HG03097 (cell line): ENCODE measurements at regions not wholly inside any gene's neighbourhood (a gene's known extent, or its start where the extent isn't known, plus 50 kb on each side); places are given as distances from the start of the nearest gene placed in this dataset.
"Not testable (repeated sequence)": the region's sequence is repeated elsewhere in the genome, so short reads cannot be mapped to it uniquely, and the experiment has no call there.

Experiments
- ATAC-seq: cut with Tn5 transposase; IDR thresholded peaks from one replicate; pipeline ENCODE4 v1.9.1; 2021; ENCODE audit not compliant: unreplicated experiment, low FRiP score

DNA sequence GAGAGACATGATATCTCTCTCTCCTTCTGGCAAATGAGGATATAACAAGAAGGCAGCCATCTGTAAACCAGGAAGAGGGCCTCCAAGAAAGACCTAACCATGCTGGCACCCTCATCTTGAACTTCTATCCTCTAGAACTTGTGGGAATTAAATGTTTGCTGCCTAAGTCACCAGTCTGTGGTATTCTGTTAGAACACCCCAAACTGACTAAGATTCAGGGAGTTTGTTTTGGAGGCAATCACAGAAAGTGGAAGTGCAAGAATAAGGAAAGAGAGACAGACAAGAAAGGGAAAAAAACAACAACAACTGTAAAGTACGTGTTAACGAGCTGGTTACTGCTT is 114.5 kb upstream of the GOT2 start:
- ATAC-seq, result no peak

DNA sequence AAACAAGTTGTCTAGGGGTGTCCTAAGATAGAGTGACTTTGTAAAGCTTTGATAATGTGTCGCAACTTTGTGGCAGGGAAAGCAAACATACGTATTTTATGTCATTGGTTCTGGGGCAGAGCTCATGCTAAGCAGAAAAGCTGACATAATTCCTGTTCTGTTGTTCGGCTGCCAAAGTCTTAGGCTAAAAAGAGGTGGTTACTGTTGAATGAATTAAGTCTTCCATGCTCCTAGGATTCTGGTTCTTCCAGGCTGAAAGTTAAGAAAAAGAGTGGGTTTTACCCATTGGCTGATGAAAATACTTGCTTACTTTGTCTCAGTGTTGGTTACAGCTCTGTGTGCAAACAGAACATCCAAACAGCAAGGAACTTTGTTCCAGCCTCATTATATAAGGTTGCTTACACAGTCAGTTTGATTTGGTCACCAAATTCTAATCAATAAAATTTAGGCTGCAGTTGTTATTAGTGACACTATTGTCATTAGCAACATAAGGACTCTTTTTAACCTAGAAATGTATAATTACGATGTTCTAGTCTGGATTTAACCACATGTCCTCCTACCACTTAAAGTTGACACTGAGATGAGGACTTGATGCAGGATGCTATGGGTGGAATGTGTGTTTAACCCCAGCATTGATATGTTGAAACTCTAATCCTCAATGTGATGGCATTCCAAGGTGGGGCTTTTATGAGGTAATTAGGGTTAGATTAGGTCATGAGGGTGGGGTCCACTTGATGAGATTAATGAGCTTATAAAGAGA is 114.0 kb upstream of the GOT2 start:
- ATAC-seq, result no peak

DNA sequence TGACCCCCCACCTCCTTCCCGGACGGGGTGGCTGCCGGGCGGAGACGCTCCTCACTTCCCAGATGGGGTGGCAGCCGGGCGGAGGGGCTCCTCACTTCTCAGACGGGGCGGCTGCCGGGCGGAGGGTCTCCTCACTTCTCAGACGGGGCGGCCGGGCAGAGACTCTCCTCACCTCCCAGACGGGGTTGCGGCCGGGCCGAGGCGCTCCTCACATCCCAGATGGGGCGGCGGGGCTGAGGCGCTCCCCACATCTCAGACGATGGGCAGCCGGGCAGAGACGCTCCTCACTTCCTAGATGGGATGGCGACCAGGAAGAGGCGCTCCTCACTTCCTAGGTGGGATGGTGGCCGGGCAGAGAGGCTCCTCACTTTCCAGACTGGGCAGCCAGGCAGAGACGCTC is 112.1 kb upstream of the GOT2 start:
- ATAC-seq, result not testable (repeated sequence)

DNA sequence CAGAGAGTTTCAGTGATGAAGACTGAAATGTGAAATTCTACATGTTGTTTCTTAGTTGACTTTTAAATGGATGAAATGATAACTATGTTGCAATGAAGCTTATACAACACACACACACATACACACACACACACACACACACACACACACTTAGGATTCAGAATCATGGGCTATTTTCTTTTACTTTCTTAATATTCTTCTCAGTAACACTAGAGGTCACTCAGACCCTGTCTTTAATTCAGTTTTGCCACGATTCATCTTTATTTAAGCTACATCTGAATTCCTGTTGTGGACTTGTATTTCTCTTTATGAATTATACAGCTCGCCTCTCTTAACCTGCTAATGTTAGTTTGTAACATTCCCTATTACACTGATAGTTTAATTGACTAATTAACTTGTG is 109.6 kb upstream of the GOT2 start:
- no peak for ATAC-seq

DNA sequence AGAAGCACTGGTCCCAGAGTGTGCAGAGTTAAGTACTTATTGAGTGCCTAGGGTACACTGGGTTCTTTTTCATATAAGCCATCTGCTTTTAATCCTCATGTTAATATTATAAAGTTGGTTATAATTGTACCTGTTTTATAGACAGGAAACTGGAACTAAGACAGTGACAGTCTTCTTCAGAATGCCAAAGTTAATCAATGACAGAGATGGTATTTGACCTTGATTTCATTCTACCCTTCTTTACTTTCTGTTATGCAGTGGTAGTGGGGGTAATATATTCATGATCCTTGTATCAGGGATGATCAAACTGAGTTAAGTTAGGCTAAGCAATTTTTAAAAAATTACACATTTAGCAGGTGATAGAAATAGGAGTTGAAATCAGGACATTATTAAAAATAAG is 108.6 kb upstream of the GOT2 start:
- peak; percentile 67 for ATAC-seq

DNA sequence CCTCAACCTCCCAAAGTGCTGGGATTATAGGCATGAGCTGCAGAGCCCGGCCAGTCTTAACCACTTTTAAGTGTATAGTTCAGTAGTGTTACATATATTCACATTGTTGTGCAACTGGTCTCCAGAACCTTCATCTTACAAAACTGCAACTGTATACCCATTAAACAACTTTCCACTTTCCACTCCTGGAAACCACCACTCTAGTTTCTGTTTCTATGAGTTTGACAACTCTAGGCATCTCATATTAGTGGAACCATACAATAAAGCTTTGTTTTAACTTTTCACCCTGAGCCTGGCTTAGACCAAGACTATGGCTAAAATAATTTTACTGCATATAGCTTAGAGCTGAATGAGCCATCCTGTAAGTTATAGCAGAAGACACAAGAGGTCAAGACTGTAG is 108.0 kb upstream of the GOT2 start:
- ATAC-seq, result peak; percentile 48

DNA sequence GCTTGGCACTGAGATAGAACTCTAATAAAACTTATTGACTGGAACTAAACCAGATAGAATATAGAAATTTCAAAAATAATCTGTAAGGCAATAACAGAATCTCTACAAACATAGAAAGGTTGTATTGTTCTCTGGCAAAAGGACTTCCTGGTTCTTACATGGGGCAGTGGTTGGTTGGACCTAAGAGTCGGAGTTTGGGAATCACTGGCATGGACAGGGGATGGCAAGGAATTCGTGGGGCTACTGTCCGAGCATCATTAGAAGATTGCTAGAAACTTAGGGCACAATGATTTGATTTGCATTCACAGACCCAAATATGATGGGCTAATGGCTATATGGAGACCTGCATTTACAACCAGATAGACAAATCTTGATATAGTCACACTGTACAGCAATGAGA is 103.8 kb upstream of the GOT2 start:
- ATAC-seq, result no peak

DNA sequence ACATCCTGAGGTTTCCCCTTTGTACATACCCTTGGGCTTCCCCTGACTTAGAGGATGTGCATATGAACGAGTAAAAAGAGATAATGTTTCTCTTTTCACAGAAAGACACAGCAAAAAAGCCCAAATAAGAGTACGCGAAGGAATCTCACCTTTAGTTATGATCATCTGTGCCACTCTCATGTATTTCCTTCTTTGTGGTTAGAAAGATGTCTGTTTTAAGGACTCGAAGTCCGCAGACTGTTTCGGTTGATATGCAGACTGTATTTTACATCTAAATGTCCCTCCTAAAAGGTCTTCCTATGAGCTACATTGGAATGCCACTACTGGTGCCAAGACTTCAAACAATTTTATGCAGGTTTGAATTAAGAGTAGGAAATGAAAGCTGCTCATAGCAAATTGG is 102.3 kb upstream of the GOT2 start:
- no peak for ATAC-seq

DNA sequence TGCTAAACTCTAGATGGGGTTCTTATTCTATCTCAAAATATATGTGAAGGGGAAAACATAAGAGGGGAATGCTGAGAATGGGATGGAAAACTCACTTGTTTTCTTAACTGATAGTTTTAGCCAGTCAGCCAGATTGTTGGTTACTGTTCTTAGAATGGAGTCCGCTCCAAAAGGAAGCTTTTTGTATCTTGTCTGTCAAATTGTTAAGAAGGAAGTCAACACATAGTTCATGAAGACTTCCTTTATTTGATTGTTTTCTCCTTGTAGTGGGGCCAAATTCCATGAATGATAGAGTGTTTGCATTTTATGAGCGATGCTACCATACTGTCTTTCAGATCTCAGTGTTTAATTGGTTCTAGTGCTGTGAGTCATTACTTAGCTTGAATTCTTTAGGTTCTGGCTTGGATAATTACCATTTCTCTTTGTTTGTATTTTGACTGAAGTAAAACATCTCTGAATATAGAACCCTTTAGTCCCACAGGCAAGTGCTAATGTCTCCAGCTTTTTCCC is 98.3 kb upstream of the GOT2 start:
- ATAC-seq, result no peak

DNA sequence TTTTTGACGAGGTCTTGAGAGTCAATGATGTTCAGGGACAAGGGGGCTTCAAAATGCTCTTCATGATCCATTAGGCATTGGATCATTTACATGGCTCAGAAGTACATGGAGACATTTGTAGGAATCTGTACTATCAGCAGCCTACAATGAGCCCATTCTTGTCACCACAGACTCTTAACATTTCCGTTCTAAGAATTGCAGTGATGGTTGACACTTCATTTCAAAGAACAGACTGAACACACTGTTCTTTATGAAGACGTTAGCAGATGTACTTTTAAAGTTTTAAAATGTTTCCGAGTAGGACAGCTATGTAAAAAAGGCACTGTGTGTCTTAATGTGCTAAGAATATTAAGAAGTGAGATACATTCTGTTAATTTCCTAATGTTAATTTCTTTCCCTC is 97.3 kb upstream of the GOT2 start:
- ATAC-seq, result no peak

DNA sequence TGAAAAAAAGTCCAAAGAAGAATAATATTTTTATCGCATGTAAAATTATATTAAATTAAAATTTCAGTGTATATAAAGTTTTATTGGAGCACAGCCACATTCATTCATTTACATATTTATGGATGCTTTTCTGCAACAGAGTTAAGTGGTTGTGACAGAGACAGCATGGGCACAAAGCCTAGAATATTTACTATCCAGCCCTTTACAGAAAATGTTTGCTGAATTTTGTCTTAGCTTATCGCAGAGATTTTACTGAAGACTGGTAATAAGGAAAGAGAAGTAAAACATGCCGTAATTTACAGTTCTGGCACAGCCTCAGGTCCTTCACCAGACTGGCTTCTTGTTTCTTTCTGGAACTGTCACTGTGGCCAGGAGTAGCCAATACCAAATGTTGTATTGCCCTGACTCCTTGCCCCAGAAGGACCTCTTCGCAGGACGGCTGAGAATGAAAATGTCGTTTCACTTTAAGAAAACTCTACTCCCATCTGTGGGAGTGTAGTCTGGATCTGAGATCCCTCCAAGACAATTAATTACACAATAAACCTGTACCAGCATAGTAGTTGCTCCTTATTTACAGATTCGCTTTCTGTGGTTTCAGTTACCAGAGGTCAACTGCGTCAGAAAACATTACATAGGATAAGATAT is 94.9 kb upstream of the GOT2 start:
- no peak for ATAC-seq

DNA sequence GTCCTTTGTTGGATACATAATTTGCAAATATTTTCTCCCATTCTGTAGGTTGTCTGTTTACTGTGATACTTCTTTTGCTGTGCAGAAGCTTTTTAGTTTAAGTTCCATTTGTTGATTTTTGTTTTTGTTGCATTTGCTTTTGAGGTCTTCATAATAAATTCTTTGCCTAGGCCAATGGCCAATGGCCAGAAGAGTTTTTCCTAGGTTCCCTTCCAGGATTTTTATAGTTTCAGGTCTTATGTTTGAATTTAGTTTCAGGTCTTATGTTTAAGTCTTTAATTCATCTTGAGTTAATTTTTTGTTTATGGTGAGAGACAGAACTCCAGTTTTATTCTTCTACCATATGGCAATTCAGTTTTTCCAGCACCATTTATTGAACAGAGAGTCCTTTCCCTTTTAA is 90.1 kb upstream of the GOT2 start:
- ATAC-seq, result no peak

DNA sequence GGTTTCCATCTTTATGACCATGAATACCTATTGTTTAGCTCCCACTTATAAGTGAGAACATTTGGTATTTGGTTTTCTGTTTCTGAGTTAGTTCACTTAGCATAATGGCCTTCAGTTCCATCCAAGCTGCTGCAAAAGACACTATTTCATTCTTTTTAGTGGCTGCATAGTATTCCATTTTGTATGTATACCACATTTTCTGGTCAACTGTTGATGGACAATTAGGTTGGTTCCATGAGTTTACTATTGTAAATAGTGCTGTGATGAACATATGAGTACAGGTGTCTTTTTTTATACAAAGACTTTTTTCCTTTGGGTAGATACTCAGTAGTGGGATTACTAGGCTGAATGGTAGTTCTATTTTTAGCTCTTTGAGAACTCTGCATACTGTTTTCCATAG is 87.8 kb upstream of the GOT2 start:
- ATAC-seq, result no peak

DNA sequence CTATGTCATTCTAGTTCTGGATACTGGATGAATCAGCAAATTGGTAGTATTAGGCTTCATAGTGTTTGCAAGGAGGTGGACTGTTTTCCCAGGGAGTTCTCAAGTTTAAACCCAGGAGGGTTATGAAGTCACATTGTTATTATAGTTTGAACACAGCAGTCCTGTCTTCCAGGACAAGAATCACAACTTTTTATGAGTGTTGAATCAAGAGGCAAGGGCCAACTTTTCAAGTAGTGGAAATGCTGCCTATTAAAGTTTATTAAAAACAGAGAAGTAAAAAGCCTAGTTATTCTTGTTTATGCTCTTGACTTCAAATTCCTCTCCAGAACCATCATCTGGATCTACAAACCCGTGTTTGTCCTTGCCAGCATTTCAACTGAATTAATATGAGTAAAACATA is 86.3 kb upstream of the GOT2 start:
- no peak for ATAC-seq

DNA sequence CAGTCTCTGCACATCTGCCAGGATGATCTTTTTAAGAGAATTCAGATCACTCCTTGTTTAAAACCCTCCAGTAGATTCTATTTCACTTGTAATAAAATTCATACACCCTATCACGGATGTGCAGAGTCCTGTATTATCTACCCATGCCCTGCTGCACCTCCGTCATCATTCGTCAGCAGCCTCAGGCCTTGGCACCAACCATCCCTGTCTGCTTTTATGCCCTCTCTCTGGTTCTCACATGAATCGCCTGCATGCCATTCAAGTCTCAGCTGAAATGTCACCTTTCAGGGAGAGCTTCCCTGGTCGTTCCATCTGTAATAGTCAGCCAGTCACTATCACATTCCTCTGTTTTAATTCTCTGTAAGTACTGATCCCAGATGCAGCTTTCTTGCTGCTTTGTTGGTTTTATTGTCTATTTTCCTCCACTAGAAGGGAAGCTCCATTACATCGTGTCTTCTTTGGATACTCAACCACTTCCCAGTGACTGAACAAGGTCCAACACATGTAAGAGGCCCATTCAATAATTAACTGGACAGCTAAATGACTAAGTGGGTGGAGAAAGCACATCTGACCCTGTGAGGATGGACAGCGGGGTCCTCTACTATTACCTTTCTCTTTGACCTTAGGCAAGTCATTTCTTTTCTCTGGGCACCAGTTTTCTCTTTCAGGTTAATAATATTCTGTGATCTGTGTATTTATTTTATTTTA is 81.2 kb upstream of the GOT2 start:
- no peak for ATAC-seq

DNA sequence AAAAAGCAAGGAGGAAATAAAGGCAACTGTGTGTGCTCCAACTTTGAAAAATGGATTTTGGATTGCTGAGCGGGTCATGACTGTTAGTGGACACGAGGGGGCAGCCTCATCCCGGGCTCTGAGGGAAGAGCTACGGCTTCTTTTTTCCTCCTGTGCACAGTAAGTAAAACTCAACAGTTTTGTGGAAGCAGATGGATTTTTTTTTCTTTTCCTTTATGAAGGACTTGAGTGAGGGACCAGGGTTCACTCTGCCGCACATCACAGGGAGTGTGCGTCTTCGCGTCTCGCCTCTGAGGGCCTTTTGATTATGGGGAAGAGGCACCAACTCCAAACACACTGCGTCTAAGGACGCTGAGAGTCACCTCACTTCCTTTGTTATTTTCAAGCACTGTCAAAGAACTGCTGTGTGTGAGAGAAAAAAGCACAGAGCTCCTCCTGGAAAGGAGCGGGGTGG is 80.3 kb upstream of the GOT2 start:
- no peak for ATAC-seq

DNA sequence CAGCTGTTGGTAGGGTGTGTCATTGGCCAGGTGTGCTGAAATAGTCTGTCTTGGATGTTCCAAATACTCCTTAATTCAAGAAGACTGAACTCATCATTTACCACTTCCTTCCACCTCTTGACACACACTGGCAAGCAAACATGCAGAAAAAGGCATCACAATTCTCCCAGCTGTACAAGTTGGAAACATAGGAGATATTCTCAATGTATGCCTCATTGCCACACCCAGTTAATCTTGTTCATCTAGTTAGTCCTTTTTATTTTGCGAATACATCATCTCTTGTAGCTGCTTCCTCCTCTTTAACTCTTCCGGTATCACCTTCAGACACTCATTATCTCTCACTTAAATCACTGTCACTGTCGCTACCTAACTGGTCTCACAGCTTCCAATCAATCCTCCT is 75.1 kb upstream of the GOT2 start:
- ATAC-seq, result no peak

DNA sequence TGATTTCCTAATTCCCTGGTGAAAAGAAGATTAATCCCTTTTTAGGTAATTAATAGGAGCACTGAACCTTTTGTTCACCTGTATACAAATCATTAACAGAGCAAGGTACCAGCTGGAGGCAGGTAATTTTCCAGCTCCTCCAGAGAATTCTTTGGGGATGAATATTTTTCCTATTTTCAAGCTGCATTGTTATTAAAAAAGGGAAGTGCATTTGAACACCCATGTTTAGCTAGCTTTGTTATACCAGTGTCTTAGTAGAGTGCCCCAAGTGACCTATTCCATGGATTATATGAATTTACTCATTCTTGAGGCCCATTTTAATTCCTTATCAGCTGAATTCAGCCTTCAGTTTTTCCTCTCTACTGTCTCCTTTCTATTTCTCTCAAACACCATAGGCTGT is 73.2 kb upstream of the GOT2 start:
- no peak for ATAC-seq

DNA sequence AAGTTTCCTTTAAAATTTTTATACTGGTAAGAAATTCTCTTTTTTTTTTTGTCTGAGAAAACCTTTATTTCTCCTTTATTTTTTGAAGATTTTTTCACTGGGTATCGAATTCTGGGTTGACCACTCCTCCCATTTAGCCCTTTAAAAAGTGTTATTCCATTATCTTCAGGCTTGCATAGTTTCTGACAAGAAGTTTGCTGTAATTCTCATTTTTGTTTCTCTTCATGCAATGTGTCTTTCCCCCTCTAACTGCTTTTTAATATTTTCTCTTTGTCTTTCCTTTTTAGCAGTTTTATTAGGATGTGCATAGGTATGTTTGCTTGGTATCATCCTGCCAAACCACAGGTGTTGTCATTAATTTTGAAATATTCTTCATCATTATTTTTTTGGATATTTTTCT is 67.7 kb upstream of the GOT2 start:
- no peak for ATAC-seq

DNA sequence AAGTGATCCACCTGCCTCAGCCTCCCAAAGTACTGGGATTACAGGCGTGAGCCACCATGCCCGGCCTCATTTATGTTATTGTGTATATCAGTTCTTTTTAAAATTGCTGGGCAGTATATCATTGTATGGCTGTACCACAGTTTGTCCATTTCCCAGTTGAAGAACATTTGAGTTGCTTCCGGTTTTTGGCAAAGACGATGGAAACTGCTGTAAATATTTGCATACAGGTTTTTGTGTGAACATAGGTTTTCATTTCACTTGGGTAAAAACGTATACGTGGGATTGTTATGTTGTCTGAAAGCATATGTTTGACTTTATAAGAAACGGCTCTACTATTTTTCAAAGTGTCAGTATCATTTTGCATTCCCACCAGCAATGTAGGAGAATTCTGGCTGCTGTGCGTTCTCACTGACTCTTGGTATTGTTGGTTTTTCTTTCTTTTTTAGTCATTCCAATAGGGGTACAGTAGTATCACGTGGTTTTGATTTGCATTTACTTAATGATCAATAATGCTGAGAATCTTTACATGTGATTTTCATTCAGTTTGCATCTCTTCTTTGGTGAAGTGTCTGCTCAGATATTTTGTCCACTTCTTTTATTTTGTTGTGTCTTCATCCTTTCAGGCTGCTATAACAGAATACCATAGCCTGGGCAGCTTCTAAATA is 63.2 kb upstream of the GOT2 start:
- no peak for ATAC-seq

DNA sequence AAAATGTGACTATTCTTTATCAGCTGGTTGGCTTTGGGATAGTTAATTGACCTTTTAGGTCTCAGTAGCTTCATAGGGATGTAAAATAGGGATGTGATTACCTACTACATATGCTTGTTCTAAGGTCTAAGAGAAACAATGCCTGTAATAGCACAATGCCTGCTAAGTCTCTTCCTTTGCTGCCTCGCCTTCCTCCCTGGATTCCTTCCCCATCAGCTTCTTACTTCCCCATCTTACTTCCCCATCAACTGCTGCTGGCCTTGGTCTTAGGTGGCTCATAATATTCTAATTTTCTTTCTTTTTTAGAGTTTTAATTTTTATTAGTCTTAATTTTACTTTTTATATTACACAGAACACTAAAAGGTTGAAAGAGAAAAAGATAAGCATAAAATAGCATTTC is 59.2 kb upstream of the GOT2 start:
- no peak for ATAC-seq
